GOT3 (cell line): ENCODE measurements at regions not wholly inside any gene's neighbourhood (a gene's known extent, or its start where the extent isn't known, plus 50 kb on each side); places are given as distances from the start of the nearest gene placed in this dataset.

ENCODE experiments used
- DNase-seq: peaks from one replicate; lab custom pipeline; 2025; ENCODE audit warnings: mixed read lengths; lab: John Stamatoyannopoulos, UW

DNA sequence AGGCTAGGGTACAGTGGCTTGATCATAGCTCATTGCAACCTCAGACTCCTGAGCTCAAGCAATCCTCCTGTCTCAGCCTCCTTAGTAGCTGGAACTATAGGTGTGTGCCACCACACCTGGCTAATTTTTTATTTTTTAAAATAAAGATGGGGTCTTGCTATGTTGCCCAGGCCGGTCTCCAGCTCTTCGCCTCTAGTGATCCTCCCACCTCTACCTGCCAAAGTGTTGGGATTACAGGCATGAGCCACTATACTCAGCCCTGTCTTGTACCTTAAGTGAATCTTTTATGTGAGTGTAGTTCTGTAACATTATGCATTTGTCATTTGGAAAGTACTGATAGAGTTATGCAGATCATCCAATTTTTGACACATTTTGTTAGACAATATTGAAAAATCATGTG, 66.9 kb upstream of the C15orf39 start:
- no peak for DNase-seq

DNA sequence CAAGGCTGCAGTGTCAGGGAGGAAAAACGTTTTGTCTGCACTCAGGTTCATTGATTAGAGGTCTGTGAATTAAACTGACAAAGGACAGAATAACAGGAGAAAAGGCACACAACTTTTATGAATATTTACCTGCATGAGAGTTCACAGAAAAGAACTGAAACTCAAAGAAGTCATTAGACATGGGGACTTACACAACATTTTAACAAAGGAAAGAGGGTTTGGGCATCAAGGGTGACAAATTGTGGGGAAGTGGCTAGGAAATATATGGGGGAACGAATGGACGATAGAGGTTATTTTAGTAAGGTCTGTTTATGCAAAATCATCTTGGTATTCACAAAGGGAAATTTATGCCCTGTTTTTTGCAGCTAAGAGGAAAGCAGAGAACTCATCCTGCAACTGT, 65.6 kb upstream of the C15orf39 start:
- no peak for DNase-seq

DNA sequence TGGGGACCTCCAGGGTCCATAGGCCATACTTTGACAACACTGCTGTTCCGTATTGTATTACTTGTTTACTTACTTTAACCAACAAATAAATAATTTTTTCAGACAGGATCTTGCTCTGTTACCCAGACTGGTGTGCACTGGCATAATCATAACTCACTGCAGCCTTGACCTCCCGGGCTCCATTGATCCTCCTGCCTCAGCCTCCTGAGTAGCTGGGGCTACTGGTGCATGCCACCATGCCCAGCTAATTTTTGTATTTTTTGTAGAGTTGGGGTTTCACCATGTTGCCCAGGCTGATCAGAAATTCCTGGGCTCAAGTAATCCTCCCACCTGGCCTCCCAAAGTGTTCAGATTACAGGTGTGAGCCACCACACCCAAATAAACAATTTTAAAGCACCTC, 64.9 kb upstream of the C15orf39 start:
- DNase-seq = no peak

DNA sequence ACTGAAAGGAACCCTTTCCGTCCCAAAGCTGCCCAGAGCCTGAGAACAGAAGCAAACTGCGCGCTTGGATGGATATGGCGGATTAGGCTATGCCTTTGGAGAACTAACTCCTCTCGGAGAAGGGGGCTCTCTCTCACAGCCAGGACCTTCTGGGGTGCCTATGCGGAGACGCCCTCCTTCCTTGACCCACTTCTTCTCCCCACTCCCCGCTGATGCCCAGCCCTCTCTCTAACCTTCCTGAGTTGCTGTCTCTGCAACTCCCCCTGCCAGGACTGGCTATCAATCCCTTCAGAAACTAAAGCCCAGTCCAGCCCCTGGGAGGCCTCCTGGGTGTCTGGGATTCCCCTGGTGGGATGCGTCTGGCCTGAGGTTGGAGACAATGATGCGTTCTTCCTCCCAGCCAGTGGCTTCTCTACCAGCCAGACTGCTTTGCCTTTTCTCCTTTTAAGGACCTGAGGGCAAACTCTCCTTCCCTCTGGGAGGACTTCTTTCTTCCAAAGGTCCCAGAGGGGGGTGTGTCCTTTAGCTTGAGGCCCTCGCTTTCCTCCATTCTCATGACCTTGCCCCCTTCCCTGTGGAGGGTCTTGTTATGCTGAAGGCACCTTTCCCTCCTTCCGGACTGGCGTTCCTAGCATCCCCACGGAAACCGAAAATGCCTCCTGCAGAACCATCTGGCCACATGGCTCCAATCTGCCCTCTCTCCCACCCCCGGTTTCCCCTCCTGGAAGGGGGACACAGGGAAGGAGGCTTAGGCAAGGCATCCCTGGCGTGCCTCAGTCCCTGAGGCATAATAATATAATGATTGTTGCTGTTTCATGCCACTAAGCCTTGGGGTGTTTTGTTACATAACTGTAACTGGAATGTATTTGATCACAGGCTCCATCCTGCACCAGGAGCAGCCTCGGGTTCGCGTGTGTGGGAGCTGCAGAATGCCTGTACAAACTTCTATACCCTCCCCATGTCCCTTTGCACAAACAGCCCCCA, 63.4 kb upstream of the C15orf39 start:
- DNase-seq = no peak

DNA sequence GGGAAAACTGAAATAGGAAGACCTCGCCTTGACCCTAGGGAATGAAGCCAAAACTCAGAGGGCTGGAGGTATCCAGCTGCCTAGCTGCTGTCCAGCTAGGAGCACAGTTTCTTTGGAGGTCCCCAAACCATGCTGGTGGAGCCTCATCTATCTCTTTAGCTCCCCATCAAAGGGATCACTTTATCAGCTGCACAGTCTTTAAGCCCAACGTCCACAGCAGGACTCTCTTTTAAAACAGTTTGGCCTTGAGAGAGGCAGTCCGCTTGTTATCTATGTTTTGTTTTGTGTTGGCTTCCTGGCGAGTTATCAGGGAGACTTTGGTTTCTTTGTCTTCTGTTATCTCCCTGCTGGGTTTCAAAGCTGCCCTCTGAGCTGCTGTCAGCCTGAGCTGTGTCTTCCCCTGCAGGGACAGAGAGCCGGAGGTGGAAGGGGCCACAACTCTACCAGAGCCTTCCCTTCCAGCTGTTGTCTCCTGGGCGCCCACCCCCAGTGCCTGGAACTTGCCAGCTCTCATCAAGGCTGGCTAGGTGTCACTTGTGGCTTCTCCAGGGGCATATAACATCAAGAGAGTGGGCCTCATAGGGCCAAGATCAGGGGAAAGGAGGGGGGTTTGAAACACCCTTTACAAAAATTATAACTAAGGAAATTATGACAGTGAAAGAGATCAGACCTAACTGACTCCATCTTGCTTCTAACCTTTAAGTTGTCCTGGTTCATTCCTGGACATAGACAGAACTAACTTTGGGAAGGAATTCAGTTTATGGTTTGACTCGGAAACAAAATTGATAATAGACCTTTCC, 61.4 kb upstream of the C15orf39 start:
- no peak for DNase-seq

DNA sequence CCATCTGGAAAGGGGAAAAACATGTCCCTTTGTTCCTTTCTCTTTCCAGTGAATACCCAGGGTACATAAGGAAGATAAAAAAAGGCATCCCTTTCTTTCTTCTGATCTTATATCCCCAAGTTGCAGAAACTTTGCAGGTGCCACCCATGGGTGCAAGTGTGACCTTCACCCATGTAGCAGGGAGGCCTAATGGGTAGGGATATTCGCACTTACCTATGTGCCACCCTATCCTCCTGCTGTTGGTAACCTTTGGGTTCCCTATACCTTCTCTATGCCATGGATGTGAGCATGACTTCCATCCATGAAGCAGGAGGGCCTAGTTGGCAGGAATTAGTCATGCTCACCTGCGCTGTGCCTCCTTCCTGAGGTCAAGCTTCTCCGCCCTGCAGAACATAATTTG, 59.2 kb upstream of the C15orf39 start:
- no peak for DNase-seq

DNA sequence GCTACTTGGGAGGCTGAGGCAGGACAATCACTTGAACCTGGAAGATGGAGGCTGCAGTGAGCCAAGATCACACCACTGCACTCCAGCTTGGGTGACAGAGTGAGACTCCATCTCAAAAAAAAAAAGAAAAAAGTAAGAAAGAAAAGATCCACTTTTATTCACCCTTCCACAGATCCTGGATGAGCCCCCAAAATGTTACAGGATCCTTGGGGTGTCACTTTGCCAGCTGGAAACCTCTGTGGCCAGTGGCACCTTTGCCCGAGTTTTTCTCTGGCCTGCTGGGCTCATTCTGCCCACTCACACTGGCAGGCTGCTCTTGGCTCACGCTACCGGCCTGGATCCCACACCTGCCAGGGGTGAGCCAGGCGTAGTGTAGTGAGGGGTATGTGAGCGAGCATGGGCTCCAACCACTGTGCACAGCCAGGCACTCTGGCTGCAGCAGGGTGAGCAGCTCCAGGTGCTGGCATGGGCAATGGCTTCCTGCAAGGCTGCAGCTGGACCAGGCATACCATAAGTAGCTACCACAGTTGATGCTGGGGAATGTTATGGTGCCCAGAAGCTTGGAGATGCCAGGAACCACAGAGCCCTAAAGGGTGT, 57.8 kb upstream of the C15orf39 start:
- DNase-seq = no peak

DNA sequence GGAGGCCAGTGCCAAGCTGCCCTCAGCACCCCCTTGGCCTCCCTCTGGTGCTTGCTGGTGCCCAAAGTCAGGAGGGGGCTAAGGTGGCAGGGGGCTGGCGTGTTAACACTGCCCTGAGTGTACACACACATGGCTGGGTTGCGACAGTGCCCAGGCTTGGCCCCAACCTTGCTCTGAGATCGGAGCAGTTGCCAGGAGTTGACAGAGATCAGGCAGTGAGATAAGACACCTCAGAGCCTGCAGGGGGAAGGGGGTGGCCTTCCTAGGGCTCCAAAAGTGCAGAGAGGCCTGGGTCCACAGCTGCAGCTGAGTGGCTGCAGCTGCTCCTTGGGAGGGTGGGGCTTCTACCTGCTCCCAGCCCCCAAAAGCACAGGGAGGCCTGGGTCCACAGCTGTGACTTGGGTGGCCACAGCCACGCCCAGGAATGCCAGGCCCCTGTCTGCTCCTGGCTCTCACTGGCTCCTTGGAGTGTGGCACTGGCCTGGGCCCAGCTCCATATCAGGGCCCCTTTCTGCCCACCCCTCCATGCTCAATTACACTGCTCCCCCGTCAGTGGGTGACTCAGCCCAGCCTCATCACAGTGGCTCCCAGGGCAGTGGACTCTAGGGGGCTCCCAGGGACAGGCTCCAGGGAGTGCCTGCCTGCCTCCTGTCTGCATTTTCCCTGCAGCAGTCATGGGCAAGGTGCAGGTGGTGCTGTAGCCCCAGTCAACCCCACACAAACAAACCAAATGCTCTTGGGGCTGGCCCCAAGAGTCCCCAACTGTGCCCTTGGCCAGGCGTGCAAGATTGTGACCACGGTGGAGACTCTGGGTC, 56.4 kb upstream of the C15orf39 start:
- no peak for DNase-seq

DNA sequence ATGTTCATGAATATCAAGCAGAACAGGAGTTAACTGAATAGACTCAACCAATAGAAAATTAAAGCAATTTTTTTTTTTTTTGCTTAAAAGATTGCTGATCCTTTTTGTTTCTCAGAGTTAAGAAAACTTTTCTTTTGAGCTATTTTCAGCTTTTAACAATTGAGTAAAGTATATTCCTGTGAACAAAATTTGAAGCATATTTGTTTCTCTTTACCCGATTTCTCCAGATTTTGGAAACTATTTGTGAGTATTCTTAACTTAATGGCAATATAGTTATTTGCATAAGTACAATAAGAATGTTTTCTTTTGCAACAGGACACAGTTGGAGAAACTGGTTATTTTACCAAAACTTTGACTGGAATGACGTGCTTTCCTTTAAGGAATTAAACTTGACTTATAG, 53.4 kb upstream of the C15orf39 start:
- no peak for DNase-seq

DNA sequence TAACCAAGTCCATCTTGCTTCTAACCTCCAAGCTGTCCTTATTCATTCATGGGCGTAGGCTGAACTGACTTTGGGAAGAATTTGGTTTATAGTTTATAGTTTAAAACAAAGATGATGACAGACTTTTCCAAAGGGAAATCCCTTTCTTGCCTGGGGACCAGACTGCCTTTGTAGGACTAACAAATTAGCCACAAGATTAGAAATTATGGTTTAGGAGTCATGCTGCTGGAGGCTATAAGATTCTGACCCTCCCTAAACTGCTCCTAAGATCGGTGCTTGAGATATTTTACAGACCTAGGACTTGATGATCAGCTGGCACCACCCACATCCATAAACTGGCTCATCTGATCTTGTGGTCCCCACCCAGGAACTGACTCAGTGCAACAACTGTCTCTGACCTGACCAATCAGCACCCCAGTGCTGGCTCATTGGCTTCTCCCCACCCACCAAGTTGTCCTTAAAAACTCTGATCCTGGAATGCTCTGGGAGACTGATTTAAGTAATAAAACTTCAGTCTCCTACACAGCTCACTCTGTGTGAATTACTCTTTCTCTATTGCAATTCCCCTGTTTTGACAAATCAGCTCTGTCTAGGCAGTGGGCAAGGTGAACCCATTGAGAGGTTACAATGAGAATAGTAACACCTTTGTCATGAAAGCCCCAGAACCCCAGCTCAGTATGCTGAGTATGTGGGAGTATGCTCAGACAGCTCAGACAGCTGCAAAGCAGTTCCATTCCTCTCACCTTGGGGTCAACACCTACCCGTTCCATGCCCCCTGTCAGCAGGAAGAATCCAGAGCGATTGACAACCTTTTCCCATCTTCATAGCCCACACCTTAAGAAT, 51.6 kb upstream of the C15orf39 start:
- DNase-seq = peak; percentile 27

DNA sequence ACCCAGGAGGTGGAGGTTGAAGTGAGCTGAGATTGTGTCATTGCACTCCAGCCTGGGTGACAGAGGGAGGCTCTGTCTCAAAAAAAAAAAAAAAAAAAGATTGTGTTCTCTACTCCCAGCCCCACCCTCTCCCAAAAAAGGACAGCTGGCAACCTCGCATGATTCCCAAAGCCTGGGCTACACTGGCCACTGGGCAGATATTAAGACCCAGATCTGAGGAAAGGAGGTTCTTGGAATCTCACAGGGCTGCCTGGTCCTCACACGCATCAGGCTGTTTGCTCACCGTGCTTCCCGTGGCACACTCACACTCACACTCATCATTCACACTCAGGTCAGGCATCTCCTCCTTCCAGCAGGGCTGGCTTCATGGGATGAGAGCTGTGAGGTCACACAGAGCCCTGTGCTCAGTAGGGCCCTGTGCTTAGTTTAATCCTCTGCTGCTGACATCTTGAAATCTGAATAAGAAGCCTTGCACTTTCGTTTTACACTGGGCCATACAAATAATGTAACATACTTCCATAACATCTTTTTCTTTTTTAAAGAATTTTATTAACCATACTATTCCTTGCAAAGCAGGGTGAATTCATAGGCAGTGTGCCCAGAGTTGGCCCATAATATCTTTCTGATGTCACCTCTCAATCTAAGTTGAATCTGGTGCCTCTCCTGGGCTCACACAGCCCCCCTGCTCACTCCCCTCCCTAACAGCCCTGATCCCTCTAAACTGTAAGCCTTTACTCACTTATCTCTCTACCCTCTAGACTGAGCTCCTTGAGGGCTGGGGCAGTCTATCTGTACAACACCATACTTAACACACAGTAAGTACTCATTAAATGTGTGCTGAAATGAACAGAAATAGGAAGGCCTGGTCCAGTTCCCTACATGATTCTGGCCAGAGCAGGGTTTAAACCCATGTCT, 50.2 kb upstream of the C15orf39 start:
- no peak for DNase-seq
